ENCODE measurements at regions not wholly inside any gene's neighbourhood (a gene's known extent, or its start where the extent isn't known, plus 50 kb on each side); places are given as distances from the start of the nearest gene placed in this dataset.

GRCh38 chr16:54648575-54648974 is 282.1 kb upstream of the IRX5 start:
- H3K4me3 ChIP-seq (ENCODE audit: low read depth, low read length): no peak overlapping the region
- TF ChIP-seq CTCF (IDR thresholded peaks at IDR 0.05; ENCODE audit: insufficient read depth, low read depth, low read length, missing control alignments): no peak

GRCh38 chr16:54647725-54648221 is 282.9 kb upstream of the IRX5 start:
- no peak overlapping the region for H3K4me3 ChIP-seq (ENCODE audit: low read depth, low read length)
- no peak for TF ChIP-seq CTCF (IDR thresholded peaks at IDR 0.05; ENCODE audit: insufficient read depth, low read depth, low read length, missing control alignments)
- DNase-seq (ENCODE audit: low read depth): no peak

More at GRCh38 chr16:54648575-54648974, 282.1 kb upstream of the IRX5 start:
- DNase-seq (ENCODE audit: low read depth): no peak

- TF ChIP-seq CTCF (IDR thresholded peaks at IDR 0.05; ENCODE audit: insufficient read depth, low read depth, low read length, missing control alignments): no peak
- DNase-seq (ENCODE audit: low read depth): no peak
- H3K4me3 ChIP-seq (ENCODE audit: low read depth, low read length): no peak overlapping the region
Observed at GRCh38 chr16:54647216-54647615, 283.4 kb upstream of the IRX5 start.

GRCh38 chr16:54645345-54645744 is 285.3 kb upstream of the IRX5 start:
- no peak for DNase-seq (ENCODE audit: low read depth)
- TF ChIP-seq CTCF (IDR thresholded peaks at IDR 0.05; ENCODE audit: insufficient read depth, low read depth, low read length, missing control alignments): no peak
- H3K4me3 ChIP-seq (ENCODE audit: low read depth, low read length): no peak overlapping the region

GRCh38 chr16:54636221-54636793 is 294.4 kb upstream of the IRX5 start:
- no peak overlapping the region for H3K4me3 ChIP-seq (ENCODE audit: low read depth, low read length)
- no peak for DNase-seq (ENCODE audit: low read depth)
- TF ChIP-seq CTCF (IDR thresholded peaks at IDR 0.05; ENCODE audit: insufficient read depth, low read depth, low read length, missing control alignments): no peak

- no peak for TF ChIP-seq CTCF (IDR thresholded peaks at IDR 0.05; ENCODE audit: insufficient read depth, low read depth, low read length, missing control alignments)
- DNase-seq (ENCODE audit: low read depth): no peak
- H3K4me3 ChIP-seq (ENCODE audit: low read depth, low read length): no peak overlapping the region
Observed at GRCh38 chr16:54633943-54634362, 296.7 kb upstream of the IRX5 start.
